GM23338 (cell line): ENCODE measurements at regions not wholly inside any gene's neighbourhood (a gene's known extent, or its start where the extent isn't known, plus 50 kb on each side); places are given as distances from the start of the nearest gene placed in this dataset.

Source experiments
- ATAC-seq: fragments of 200-7000 bp; cut with Tn5 transposase; 3 replicates; pipeline ENCODE4 v1.9.1; 2020
- DNase-seq: peaks from one replicate; pipeline ENCODE4 v3.0.0-alpha.2; 2015; ENCODE audit warnings: low spot score
- H2AFZ ChIP-seq: fragments of 200-600 bp; sonication (generic); 2 replicates; pipeline ENCODE4 v1.8.0; 2016; ENCODE audit warnings: antibody characterized with exemption, mild to moderate bottlenecking, moderate library complexity
- H3F3A ChIP-seq: fragments of 200-600 bp; sonication (generic); replicated peaks from 2 replicates; pipeline ENCODE4 v1.8.0; 2017; ENCODE audit warnings: antibody characterized with exemption, mixed run types, low read depth
- H3K27ac ChIP-seq: fragments of 200-600 bp; sonication (generic); 2 replicates; pipeline ENCODE4 v1.6.1; 2016; ENCODE audit warnings: low read depth
- H3K27me3 ChIP-seq: fragments of 200-600 bp; sonication (generic); 2 replicates; pipeline ENCODE4 v1.8.0; 2016; ENCODE audit warnings: mild to moderate bottlenecking, mixed run types, moderate library complexity; ENCODE audit not compliant: insufficient read depth
- H3K36me3 ChIP-seq: fragments of 200-600 bp; sonication (generic); 2 replicates; pipeline ENCODE4 v1.8.0; 2016; ENCODE audit warnings: mild to moderate bottlenecking; ENCODE audit not compliant: insufficient read depth
- H3K4me1 ChIP-seq: fragments of 200-600 bp; sonication (generic); 2 replicates; pipeline ENCODE4 v1.8.0; 2016; ENCODE audit warnings: mild to moderate bottlenecking, moderate library complexity; ENCODE audit not compliant: insufficient read depth
- H3K4me2 ChIP-seq: fragments of 200-600 bp; sonication (generic); 2 replicates; pipeline ENCODE4 v1.7.1; 2017; ENCODE audit warnings: mixed run types
- H3K4me3 ChIP-seq: fragments of 200-600 bp; sonication (generic); 2 replicates; pipeline ENCODE4 v1.6.1; 2016; ENCODE audit warnings: mixed run types
- H3K79me2 ChIP-seq: fragments of 200-600 bp; sonication (generic); replicated peaks from 2 replicates; pipeline ENCODE4 v1.8.0; 2017; ENCODE audit warnings: mild to moderate bottlenecking; ENCODE audit not compliant: insufficient read depth
- H3K9me2 ChIP-seq: fragments of 200-600 bp; sonication (generic); 2 replicates; pipeline ENCODE4 v1.8.0; 2017; ENCODE audit not compliant: insufficient read depth
- H4K20me1 ChIP-seq: fragments of 200-600 bp; sonication (generic); replicated peaks from 2 replicates; pipeline ENCODE4 v1.8.0; 2017; ENCODE audit warnings: mild to moderate bottlenecking; ENCODE audit not compliant: insufficient read depth
- H3K27ac Mint-ChIP-seq: 2 replicates; pipeline ENCODE4 v1.8.0; 2020; ENCODE audit warnings: inconsistent platforms, mild to moderate bottlenecking, moderate library complexity, mixed read lengths
- H3K27me3 Mint-ChIP-seq: 3 replicates; pipeline ENCODE4 v1.8.0; 2022; ENCODE audit warnings: low read depth, mild to moderate bottlenecking, moderate library complexity, mixed read lengths, inconsistent platforms; ENCODE audit not compliant: insufficient read depth, poor library complexity
- H3K36me3 Mint-ChIP-seq: 3 replicates; pipeline ENCODE4 v1.8.0; 2021; ENCODE audit warnings: low read depth, mild to moderate bottlenecking, inconsistent platforms, moderate library complexity, mixed read lengths
- H3K4me1 Mint-ChIP-seq: 3 replicates; pipeline ENCODE4 v1.8.0; 2020; ENCODE audit warnings: mild to moderate bottlenecking, inconsistent platforms, mixed read lengths
- H3K4me3 Mint-ChIP-seq: 3 replicates; pipeline ENCODE4 v1.8.0; 2021; ENCODE audit warnings: moderate library complexity, mild to moderate bottlenecking, inconsistent platforms, mixed read lengths
- H3K9me3 Mint-ChIP-seq: 3 replicates; pipeline ENCODE4 v1.8.0; 2020; ENCODE audit warnings: moderate library complexity, mild to moderate bottlenecking, inconsistent platforms, mixed read lengths
- CREB1 ChIP-seq: fragments of 250-450 bp; sonication (Bioruptor Pico); IDR thresholded peaks from 2 replicates; pipeline ENCODE4 v1.5.0; 2020; ENCODE audit warnings: low read depth, mild to moderate bottlenecking, moderate library complexity
- CTCF ChIP-seq, 2 experiments: fragments of 200-600 bp in 1 of 2; sonication (generic) in 1 of 2; conservative IDR thresholded peaks; 2 replicates each; pipeline versions ENCODE4 v1.5.1 to v1.6.1; 2016 to 2017; ENCODE audit warnings: antibody characterized with exemption in 2 of 2, low read depth in 2 of 2, mild to moderate bottlenecking in 2 of 2, moderate library complexity in 1 of 2
- ETS1 ChIP-seq: IDR thresholded peaks from 2 replicates; pipeline ENCODE4 v1.6.1; 2016; ENCODE audit warnings: antibody characterized with exemption
- EZH2phosphoT487 ChIP-seq: fragments of 200-600 bp; sonication (generic); IDR thresholded peaks from one replicate; pipeline ENCODE4 v1.8.1; 2018; ENCODE audit warnings: antibody characterized with exemption; ENCODE audit not compliant: unreplicated experiment
- POLR2AphosphoS5 ChIP-seq: IDR thresholded peaks from 2 replicates; pipeline ENCODE4 v1.6.1; 2016; ENCODE audit warnings: antibody characterized with exemption, low read depth
- ZNF114 ChIP-seq: fragments of 250-450 bp; sonication (Bioruptor Pico); IDR thresholded peaks from 2 replicates; pipeline ENCODE4 v1.5.0; 2020; ENCODE audit warnings: mild to moderate bottlenecking, moderate library complexity
- ZNF331 ChIP-seq: fragments of 250-450 bp; sonication (Bioruptor Pico); IDR thresholded peaks from 2 replicates; pipeline ENCODE4 v1.5.0; 2020; ENCODE audit warnings: low read depth, mild to moderate bottlenecking, moderate library complexity
- ZNF462 ChIP-seq: fragments of 250-450 bp; sonication (Bioruptor Pico); IDR thresholded peaks from 2 replicates; pipeline ENCODE4 v1.5.0; 2020; ENCODE audit warnings: mild to moderate bottlenecking, moderate library complexity

GRCh38 chr3:5498981-5499380 is 311.5 kb downstream of the EDEM1 start:
- H3K4me1 Mint-ChIP-seq, result peaks cover 2% of the 10 kb centered on the region; the same call in 1 of the 3 replicates
- 0 out of 2 replicates have a peak, but pooled peaks cover 4% of the 10 kb centered on the region for H3K36me3 ChIP-seq
- no peaks in the 10 kb centered on the region for H4K20me1 ChIP-seq
- ATAC-seq (no peak), DNase-seq (no peak)
- no peaks in the 10 kb centered on the region for H3K4me1 ChIP-seq
- H3K9me2 ChIP-seq, result no peaks in the 10 kb centered on the region
- no peak overlapping the region for H3K27ac Mint-ChIP-seq
- H2AFZ ChIP-seq, result no peak overlapping the region
- peaks cover 62% of the 10 kb centered on the region for H3K9me3 Mint-ChIP-seq
- no peaks in the 10 kb centered on the region for H3K27me3 ChIP-seq
- TF ChIP-seq CREB1, result no peak
- H3K4me3 ChIP-seq, result no peak overlapping the region
- no peak overlapping the region for H3K4me3 Mint-ChIP-seq
- H3K27me3 Mint-ChIP-seq, result peaks cover 3% of the 10 kb centered on the region
- no peaks in the 10 kb centered on the region for H3F3A ChIP-seq
- no peak overlapping the region for H3K27ac ChIP-seq
- no peaks in the 10 kb centered on the region for H3K79me2 ChIP-seq
- H3K36me3 Mint-ChIP-seq, result peaks cover 4% of the 10 kb centered on the region; the same call in 1 of the 3 replicates
- H3K4me2 ChIP-seq, result no peak overlapping the region

- Histone ChIP-seq H3K4me3 (no peak overlapping the region), H3K27me3 (no peaks in the 10 kb centered on the region), H3F3A (no peaks in the 10 kb centered on the region), H4K20me1 (no peaks in the 10 kb centered on the region), H3K79me2 (no peaks in the 10 kb centered on the region), H2AFZ (no peak overlapping the region), H3K4me1 (no peaks in the 10 kb centered on the region), H3K9me2 (no peaks in the 10 kb centered on the region), H3K27ac (no peak overlapping the region), H3K36me3 (0 out of 2 replicates have a peak, but pooled peaks cover 4% of the 10 kb centered on the region), H3K4me2 (no peak overlapping the region)
- H3K4me3 Mint-ChIP-seq, result no peak overlapping the region
- peaks cover 2% of the 10 kb centered on the region; the same call in 1 of the 3 replicates for H3K4me1 Mint-ChIP-seq
- ATAC-seq, result no peak
- H3K9me3 Mint-ChIP-seq, result peaks cover 62% of the 10 kb centered on the region
- peaks cover 3% of the 10 kb centered on the region for H3K27me3 Mint-ChIP-seq
- no peak overlapping the region for H3K27ac Mint-ChIP-seq
- TF ChIP-seq POLR2AphosphoS5, result no peak
- H3K36me3 Mint-ChIP-seq, result peaks cover 5% of the 10 kb centered on the region; the same call in 2 of the 3 replicates
- DNase-seq, result no peak
Observed at GRCh38 chr3:5499404-5499803, 311.9 kb downstream of the EDEM1 start.

- Mint-ChIP-seq H3K4me1 (peaks cover 4% of the 10 kb centered on the region; the same call in 2 of the 3 replicates), H3K27me3 (peaks cover 2% of the 10 kb centered on the region), H3K27ac (no peak overlapping the region), H3K36me3 (peaks cover 9% of the 10 kb centered on the region), H3K4me3 (no peak overlapping the region), H3K9me3 (peaks cover 63% of the 10 kb centered on the region)
- Histone ChIP-seq H3F3A (no peaks in the 10 kb centered on the region), H3K4me3 (no peak overlapping the region), H3K27me3 (no peaks in the 10 kb centered on the region), H2AFZ (no peak overlapping the region), H3K4me2 (no peak overlapping the region), H3K9me2 (no peaks in the 10 kb centered on the region), H4K20me1 (no peaks in the 10 kb centered on the region), H3K79me2 (no peaks in the 10 kb centered on the region), H3K36me3 (peaks cover 3% of the 10 kb centered on the region; the same call in 1 of the 2 replicates), H3K4me1 (no peaks in the 10 kb centered on the region), H3K27ac (no peak overlapping the region)
- ATAC-seq, result no peak
- DNase-seq, result no peak
- TF ChIP-seq ZNF114 (CRISPR knock-in tag), result no peak
- no peak for TF ChIP-seq CTCF (conservative IDR thresholded peaks at IDR 0.05; ENCODE audit: low read depth in 2 of 2)
- TF ChIP-seq POLR2AphosphoS5, result no peak
- no peak for TF ChIP-seq ETS1
- TF ChIP-seq EZH2phosphoT487, result no peak
- TF ChIP-seq ZNF331 (CRISPR knock-in tag), result no peak
- no peak for TF ChIP-seq ZNF462 (CRISPR knock-in tag)
Observed at GRCh38 chr3:5503136-5503535, 315.6 kb downstream of the EDEM1 start.
